HG03439 (cell line): ENCODE measurements at regions not wholly inside any gene's neighbourhood (a gene's known extent, or its start where the extent isn't known, plus 50 kb on each side); places are given as distances from the start of the nearest gene placed in this dataset.

Experiments used
- ATAC-seq: cut with Tn5 transposase; IDR thresholded peaks from one replicate; pipeline ENCODE4 v1.9.1; 2021; ENCODE audit warnings: mild to moderate bottlenecking, moderate library complexity; ENCODE audit not compliant: unreplicated experiment

DNA sequence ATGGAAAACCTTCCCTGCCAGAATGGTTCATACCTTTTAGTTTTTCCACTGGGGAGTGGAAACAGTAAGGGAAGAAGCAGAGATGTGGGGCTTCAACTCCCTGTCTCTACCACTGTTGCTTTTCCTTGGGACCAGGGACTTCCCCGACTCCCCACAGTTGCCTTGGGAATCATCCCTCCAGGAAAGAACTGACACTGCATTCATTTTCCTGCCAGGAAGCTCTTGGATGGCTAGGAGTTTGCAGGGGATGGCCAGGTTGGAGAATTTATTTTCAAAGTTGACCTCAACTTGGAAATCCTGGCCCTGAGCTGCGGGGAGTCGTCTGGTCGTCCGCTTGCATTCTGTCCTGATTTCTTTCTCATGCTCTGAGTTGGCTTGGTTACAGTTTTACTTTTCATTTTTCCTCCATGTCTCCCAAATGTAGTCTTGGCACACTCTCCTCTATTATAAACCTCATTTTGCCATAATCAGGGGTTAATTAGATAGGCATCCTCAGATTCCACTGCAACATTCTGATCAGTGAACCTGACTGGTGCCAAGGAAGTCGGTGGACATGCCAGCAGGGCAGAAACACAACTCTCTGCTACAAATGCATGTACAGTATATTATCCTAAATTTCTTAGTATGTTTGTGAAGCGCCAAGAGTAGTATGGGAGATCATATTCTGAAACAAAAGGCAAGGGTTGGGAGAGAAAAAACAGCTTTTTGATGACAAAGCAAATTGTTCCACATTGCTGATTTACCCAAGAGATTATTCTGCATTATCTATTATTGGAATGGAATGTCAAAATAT, 220.5 kb upstream of the XYLT1 start:
- no peak for ATAC-seq

DNA sequence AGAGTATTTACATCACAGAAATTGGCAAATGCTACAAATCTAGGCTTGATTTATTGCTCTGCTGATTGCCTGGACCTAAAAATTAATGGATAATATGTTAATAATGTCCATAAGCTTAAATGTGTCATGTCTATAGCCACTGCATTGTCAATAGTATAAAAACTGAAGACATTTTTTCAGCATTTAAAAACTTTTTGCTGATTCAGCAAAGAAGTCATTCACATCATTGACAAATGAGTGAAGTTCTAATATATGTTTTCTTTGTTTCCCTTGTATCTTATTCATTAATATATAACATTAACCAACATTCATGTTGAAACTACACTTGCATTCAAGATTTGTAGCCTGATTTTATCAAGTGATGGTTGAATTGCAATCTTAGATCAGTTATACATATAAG, 214.7 kb upstream of the XYLT1 start:
- no peak for ATAC-seq

DNA sequence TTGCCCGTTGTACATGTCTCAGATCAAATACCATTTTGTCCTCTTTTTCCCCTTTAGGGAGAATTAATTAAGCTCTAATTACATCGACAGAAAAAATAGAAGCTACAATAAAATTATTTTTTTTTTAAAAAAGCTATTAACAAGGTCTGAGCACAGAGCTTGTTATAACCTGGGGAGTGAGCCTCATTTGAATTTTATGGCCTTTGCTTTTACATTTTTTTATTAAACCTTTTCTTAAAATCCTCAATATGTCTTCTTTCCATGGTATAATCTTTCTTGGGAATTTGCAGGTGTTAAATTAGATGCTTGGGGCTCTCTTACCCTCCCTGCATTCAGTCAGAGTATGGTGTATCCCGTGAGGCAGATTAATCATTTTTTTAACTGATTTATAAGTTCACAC, 212.5 kb upstream of the XYLT1 start:
- no peak for ATAC-seq

DNA sequence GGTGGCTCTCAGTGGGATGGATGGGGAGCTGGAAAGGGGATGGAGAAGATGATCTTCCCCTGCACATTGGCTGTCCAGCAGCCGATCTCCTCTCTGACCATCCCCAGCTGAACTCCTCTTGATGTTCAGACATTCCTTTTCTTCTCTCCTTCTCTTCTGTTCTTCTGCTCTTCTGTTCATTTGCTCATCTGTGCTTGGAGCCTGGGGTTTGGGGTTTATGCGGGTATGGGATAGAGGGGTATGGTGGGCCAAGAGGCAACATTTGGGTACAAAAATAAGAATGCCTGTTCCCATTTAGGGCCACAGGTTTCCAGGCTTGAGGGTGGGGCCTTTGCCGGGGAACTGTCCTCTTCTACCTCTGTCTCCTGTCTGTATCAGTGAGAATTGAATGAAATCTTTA, 205.4 kb upstream of the XYLT1 start:
- ATAC-seq, result no peak

DNA sequence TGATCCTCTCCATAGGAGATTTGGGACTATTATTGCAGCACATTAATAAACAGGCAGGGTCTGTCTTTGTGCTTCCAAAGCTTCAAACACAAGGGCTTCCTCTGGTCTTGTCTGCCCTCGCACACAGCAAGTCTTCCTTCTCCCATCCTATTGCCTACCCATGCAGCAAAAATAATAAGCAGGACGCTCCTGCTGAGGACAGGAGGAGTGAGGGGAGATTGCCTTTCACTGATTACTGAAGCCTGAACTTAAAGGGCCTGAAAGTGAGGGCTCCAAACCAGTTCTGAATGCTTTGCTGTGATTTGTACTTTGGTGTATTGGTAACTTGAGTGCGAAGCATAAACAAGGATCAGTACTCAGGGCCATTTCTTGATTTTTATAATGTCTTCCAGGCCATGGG, 197.6 kb upstream of the XYLT1 start:
- no peak for ATAC-seq

DNA sequence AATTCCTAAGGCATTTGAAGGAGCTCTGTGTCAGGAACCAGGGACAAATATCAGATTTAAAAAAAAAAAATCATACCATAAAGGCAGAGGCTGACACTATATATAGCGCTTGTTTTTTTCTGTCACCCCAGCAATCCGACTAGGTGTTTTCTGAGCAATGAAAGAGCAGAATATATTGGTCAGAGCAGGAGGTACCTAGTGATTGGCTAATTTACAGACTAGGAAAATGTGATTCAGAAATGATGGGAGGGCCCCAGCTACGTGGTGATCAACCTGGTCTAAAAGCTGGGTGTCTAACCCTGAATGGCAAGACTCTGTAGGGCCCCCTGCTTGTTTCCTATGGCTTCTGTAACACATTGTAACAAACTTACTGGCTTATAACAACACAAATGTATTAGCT, 195.5 kb upstream of the XYLT1 start:
- ATAC-seq, result no peak

DNA sequence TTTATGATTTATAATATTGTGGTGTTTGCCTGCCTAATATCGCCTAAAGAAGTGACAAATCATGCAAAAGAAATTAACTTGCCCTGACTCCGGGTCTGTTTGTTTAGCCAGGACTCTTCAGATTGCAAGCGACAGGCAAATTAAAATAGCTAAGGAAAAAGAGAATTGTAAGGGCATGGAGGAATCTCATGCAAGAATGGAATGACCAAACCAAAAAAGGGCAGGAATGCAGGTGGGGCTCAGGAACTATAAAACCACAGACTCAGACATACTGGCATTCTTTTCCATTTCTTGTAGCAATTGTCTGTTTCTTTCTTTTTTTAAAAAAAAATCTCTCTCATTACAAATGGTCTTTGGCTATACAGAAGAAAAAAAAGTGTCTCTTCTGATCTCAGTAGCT, 188.1 kb upstream of the XYLT1 start:
- no peak for ATAC-seq

DNA sequence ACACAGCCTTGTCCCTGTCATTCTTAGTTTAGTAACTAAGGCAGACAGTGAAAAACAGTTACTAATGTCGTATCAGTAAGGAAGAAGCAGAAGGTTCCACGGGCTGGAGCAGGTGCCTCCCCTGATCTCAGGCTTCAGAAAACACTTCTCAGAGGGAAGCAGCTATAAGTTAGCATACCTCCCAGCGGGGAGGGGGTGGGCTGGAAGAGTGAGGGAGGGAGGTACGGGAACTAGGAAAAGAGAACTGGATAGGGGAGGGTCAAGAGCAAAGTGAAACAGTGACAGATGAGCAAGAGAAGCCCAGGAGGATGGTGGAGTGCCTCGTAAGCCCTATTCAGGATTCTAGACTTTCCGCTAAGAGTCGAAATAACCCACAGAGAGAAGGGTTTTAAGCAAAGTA, 186.3 kb upstream of the XYLT1 start:
- no peak for ATAC-seq

DNA sequence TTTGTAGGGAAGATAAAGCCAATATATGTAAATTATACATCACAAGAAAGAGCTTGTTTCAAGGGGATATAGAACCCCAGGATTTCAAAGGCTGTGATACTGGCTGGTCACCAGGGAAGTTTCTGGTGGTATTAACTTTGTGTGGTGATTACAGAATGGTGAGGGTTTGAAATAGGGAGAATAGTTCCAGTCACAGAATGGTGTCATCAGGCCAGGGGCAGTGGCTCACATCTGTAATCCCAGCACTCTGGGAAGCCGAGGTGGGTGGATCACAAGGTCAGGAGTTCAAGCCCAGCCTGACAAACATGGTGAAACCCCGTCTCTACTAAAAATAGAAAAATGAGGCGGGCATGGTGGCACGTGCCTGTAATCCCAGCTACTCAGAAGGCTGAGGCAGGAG, 183.8 kb upstream of the XYLT1 start:
- no peak for ATAC-seq

DNA sequence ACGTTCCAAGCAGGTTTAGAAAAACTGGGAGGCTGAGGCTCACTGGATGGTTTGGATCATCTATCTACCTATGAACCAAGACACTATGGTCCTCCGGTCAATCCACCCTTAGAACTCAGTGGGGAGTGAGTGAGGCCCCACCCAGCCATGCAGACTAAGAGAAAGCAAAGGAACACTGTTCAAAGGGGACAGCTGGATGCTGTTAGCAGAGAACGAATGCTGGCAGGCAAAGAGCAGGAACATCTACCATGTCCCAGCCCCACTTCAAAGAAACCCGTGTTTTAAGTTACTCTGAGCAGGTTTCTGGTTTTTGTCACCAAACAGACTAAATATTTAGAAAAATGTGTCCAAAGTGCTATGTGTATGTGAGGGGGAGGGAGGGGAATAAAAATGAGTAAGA, 183.4 kb upstream of the XYLT1 start:
- ATAC-seq, result no peak

DNA sequence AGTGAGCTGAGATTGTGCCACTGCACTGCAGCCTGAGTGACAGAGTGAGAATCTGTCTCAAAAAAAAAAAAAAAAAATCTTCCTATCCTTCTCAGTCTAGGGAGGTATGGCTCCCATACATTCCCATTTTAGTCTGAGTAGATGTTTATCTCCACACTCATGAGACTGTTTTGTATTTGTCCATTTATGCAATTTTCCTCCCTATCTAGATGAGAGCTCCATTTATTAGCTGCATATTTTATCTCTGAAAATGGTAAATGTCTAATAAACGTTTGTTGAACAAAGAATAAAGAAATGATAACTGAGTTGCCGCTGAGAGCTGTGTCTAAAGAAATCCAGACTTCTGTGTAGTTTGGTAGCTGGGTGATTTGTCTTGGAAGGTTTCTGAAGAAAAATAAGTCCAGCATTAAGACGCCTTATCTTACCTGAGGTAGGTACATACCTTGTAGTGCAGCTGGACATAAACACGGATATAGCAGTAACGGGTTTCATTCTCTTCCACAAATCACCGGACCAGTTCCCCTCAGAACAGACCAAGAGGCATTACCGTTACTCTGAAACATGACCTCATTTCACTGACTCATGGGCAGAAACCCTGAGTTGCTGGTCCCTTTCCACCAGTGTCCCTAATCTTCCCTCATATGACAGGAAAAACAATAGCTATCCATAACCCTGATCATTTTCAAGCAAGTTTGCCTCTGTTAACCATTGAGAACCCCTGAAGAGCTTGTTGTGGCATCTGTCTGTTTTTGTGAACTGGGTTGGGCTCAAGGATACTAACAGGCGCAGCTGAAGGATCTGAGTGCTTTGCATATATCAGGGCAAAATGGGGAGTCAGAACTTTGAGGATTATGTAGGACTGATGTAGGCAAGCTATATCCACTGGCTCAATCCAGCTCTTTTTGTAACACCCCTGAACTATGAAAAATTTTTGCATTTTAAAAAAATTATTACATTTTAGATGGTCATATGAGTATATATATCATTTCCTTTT, 177.4 kb upstream of the XYLT1 start:
- no peak for ATAC-seq

DNA sequence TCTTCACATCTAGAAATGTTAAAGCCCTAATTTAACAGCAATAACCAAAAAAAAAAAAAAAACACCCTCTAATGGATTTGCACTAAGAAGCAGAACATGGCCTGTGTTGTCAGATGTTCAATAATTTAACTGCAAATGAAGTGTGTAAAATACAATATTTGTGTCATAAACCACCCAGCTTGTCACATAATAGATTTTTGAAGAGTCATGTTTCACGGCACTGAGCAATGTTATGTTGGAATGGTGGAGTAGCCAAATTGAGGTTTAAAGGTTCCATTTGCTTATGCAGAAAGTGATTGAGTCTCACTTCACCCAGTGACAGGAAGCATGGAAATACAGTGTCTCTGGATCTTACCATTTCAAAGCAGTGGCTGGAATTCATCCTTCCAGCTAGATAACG, 173.2 kb upstream of the XYLT1 start:
- no peak for ATAC-seq

DNA sequence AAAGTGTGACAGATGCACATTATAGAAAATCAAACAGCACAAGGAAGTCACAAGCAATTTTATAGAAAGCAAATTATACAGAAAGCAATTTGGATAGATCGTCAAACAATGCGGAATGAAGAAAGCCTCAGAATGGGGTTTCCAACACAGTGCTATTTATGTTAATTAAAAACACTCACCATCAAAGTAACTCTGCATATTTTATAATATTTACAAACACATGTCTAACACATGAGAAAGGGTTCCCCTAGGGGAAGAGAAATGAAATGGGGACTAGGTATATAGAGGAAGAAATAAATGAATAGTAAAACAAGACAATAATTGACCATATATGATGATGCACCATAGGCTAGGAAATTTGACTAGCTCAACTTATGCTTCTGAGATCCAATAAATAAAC, 171.2 kb upstream of the XYLT1 start:
- no peak for ATAC-seq

DNA sequence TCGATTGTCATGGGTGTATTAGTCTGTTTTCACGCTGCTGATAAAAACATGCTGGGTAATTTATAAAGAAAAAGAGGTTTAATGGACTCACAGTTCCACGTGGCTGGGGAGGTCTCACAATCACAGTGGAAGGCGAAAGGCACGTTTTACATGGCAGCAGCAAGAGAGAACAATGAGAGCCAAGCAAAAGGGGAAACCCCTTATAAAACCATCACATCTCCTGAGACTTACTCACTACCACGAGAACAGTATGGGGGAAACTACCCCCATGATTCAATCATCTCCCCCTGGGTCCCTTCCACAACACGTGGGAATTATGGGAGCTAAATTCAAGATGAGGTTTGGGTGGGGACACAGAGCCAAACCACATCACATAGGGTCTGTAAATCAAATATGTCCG, 167.4 kb upstream of the XYLT1 start:
- no peak for ATAC-seq

DNA sequence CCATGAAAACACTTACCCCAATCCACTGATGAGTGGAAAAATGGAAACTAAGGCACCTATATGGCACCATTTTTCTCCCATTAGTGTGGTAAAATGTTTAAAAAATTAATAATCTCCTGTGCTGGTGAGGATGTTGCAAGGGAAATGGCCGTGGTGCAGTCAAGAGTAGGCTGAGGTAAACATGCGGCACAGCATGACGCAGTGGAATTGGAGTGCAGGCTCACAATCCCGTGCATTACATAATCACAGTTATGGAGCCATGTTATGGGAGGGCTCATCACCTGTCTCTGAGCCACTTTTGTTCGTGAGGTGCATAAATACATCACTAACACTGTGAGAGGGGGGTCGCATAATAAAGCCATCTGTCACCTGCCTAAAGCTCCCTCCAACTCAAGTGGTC, 164.4 kb upstream of the XYLT1 start:
- ATAC-seq, result no peak

DNA sequence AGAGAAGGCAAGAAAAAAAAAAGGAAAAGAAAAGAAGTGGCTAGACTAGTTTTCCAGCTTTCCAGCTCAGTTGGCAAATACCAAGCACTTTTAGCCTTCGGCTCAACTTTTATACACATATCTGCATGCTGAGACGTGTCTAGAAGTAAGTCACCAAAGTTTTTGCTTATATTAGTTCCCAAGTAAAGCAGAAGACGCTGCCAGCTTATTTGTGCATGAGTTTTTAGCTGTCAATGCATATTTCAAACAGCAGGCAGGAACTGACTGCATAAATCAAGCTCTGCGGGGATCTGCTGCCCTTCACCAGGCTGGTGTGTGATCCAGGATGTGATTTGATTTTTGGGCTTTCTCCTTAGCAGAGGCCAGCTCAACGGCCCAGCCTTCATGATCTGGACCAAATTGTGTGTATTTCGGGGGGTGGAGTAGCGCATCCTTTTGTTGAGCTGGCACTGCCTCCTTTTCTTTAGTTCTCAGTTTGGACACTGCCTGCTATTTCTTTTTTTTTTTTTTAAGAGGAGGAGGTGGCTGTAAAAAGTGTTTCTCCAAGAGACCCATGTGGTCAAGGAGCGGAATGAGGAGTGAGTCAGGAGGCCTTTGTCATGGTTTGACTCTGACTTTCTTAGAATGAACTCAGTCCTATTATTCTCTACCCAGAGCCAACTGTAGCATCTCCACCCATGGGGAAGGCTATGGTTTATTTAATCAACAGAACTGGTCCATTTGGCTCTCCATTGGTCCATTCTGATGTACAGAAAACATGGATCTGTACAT, 162.6 kb upstream of the XYLT1 start:
- ATAC-seq, result no peak

DNA sequence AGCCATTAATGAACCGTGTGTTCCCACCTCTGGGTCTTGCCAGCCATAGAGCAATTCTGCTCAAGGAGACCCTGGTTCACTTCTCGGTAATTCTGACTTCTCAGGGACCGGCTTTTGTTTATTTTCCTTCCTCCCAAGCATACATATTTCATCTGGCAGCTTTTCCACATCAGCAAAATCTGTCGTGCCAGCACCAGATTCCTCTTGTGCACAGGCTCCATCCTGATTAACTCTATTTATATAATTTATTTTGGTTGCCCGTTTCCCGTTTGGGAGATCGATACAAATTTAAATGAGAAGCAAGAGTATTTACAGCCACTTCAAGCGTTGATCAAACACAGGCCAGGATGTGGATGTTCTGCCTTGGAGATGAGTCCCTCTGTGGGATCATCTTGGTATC, 161.9 kb upstream of the XYLT1 start:
- no peak for ATAC-seq

DNA sequence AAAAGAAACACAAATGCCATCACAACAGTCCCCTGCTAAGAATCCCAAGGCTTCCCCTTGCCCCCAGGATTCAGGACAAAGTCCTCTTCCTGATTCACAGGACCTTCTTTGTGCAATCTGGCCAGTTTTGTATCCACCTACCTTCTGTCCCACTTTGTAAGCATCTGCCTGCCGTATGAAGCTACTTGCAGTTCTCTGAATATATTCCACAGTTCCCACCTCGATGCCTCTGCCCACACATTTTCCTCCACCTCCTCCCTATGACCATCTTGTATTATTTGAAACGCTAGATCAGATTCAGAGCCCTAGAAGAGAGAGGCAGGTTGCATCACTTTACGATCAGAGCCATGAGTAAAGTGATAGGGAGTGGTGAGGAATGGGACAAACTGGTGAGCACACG, 159.2 kb upstream of the XYLT1 start:
- no peak for ATAC-seq

DNA sequence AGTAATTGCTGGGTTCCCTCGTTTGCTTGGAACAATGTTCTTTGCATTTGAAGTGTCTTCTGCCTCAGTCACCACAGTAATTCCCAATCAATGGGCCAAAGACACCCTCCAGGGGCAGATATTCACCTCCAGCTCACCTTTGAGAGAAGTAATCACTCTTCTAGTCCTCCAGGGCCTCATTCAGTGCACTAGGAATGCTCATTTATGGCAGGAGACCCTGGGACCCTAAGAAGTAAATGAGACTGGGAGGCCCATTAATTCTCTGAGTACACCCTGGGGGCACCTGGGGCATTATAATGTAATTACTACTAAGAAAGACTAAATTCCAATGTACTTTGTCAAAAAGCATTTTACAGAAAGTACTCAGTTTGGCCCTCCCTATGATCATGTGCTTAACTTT, 158.2 kb upstream of the XYLT1 start:
- no peak for ATAC-seq

DNA sequence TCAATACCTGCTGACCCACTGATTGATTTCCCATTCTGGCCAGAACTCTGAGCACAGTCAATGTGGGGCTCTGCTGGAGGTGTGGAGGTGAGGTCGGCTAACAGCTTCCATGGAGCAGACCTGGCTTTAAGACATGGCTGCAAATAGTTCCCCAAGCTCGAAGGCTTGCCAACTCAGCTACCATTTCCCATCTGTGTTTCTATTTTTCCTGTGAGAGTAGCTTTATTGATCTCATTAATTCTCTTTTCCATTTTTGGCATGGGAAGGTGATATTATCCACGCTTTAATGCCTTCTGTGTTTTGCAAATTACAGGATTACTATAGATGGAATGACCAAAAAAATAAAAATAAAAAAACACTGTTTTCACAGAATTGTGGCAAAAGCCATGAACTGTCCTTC, 151.6 kb upstream of the XYLT1 start:
- no peak for ATAC-seq

DNA sequence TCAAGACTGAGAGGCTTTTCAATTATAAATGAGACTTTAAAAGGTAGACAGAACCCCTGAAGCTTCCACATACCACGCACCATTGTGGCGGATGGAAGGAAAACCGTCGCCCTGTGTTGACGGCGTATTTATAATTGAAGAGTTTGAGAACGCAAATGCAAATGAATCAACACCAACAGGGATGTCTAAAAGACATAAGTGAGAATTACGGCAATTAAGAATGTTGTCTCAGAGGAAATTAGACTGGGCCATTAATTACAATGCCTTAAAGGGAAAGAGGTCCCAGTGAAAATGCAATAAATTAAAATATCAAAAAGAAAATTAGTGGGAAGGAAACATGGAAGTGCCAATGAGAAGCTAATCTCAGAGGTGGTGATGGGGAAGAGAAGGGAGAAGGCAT, 148.5 kb upstream of the XYLT1 start:
- no peak for ATAC-seq
